GM18498 (cell line): ENCODE measurements at regions not wholly inside any gene's neighbourhood (a gene's known extent, or its start where the extent isn't known, plus 50 kb on each side); places are given as distances from the start of the nearest gene placed in this dataset.
"Not testable (repeated sequence)": the region's sequence is repeated elsewhere in the genome, so short reads cannot be mapped to it uniquely, and the experiment has no call there.

Experiments used
- ATAC-seq: cut with Tn5 transposase; IDR thresholded peaks from one replicate; pipeline ENCODE4 v1.9.1; 2021; ENCODE audit warnings: mild to moderate bottlenecking, moderate library complexity; ENCODE audit not compliant: unreplicated experiment

- ATAC-seq: no peak
These were observed 79.8 kb upstream of the FLT1 start for GRCh38 chr13:28574617-28575142.

GRCh38 chr13:28573595-28574373 is 78.9 kb upstream of the FLT1 start:
- no peak for ATAC-seq

- no peak for ATAC-seq
These were observed 77.9 kb upstream of the FLT1 start for GRCh38 chr13:28572871-28573270.

GRCh38 chr13:28570356-28570755 is 75.4 kb upstream of the FLT1 start:
- not testable (repeated sequence) for ATAC-seq

GRCh38 chr13:28569886-28570285 is 75.0 kb upstream of the FLT1 start:
- no peak for ATAC-seq

GRCh38 chr13:28568286-28568685 is 73.4 kb upstream of the FLT1 start:
- peak; percentile 86 for ATAC-seq

- no peak for ATAC-seq
These were observed 72.0 kb upstream of the FLT1 start for GRCh38 chr13:28566891-28567290.

GRCh38 chr13:28566283-28566682 is 71.4 kb upstream of the FLT1 start:
- ATAC-seq: no peak

- no peak for ATAC-seq
These were observed 69.1 kb upstream of the FLT1 start for GRCh38 chr13:28564030-28564429.

GRCh38 chr13:28563609-28564008 is 68.7 kb upstream of the FLT1 start:
- ATAC-seq: no peak

- ATAC-seq: no peak
These were observed 65.7 kb upstream of the FLT1 start for GRCh38 chr13:28560612-28561011.

GRCh38 chr13:28559636-28560259 is 64.8 kb upstream of the FLT1 start:
- no peak for ATAC-seq

GRCh38 chr13:28558567-28558966 is 63.6 kb upstream of the FLT1 start:
- no peak for ATAC-seq

GRCh38 chr13:28557725-28558520 is 63.0 kb upstream of the FLT1 start:
- ATAC-seq: no peak

GRCh38 chr13:28555096-28555495 is 60.2 kb upstream of the FLT1 start:
- ATAC-seq: no peak

GRCh38 chr13:28553971-28554370 is 59.0 kb upstream of the FLT1 start:
- no peak for ATAC-seq

GRCh38 chr13:28552288-28552687 is 57.4 kb upstream of the FLT1 start:
- ATAC-seq: no peak

GRCh38 chr13:28551498-28551895 is 56.6 kb upstream of the FLT1 start:
- ATAC-seq: no peak

GRCh38 chr13:28550721-28551497 is 56.0 kb upstream of the FLT1 start:
- no peak for ATAC-seq

- no peak for ATAC-seq
These were observed 55.2 kb upstream of the FLT1 start for GRCh38 chr13:28550091-28550490.

GRCh38 chr13:28548872-28549271 is 53.9 kb upstream of the FLT1 start:
- no peak for ATAC-seq
